MM.1S (cell line): ENCODE measurements at regions not wholly inside any gene's neighbourhood (a gene's known extent, or its start where the extent isn't known, plus 50 kb on each side); places are given as distances from the start of the nearest gene placed in this dataset.
"Not testable (repeated sequence)": the region's sequence is repeated elsewhere in the genome, so short reads cannot be mapped to it uniquely, and the experiment has no call there.

Source experiments
- CTCF ChIP-seq: fragments of 300-600 bp; sonication (generic); IDR thresholded peaks from 2 replicates; pipeline ENCODE4 v1.5.1; 2016; ENCODE audit warnings: antibody characterized with exemption, low read length, mixed read lengths
- EZH2 ChIP-seq: fragments of 300-600 bp; sonication (generic); optimal IDR thresholded peaks from 2 replicates; pipeline ENCODE3; 2017; ENCODE audit warnings: low read depth, mild to moderate bottlenecking, antibody characterized with exemption, low read length, mixed read lengths
- EZH2phosphoT487 ChIP-seq: fragments of 300-600 bp; sonication (generic); IDR thresholded peaks from 2 replicates; pipeline ENCODE4 v1.6.1; 2018; ENCODE audit warnings: antibody characterized with exemption, low read length

GRCh38 chr5:110834933-110835332, 96.1 kb downstream of the SLC25A46 start:
- not testable (repeated sequence) for TF ChIP-seq CTCF, EZH2, EZH2phosphoT487
